ENCODE measurements at regions not wholly inside any gene's neighbourhood (a gene's known extent, or its start where the extent isn't known, plus 50 kb on each side); places are given as distances from the start of the nearest gene placed in this dataset.

DNA sequence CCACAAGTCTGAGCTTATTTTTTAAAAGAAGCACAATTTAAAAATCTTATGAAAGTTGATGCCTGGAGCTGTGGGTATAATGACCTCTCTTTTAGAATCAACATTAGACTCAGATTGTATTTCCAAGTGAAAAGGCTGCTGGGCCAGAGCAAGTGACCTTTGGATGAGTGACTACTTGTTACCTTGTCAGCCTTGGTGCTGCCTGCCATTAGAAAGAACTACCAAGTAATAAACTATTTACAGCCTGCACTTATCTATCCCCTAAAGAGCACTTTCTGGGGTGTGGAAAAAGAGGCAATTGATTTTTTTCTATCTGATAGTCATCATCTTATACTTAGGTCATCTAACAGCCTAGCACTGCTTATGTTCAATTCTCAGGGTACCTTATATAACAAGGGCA, 134.9 kb upstream of the FBXL17 start:
- H3K4me3 Mint-ChIP-seq (ENCODE audit: unreplicated experiment) = no peak overlapping the region
- peaks cover 50% of the 10 kb centered on the region for H3K27me3 Mint-ChIP-seq (ENCODE audit: insufficient read depth, unreplicated experiment)
- no peak overlapping the region for H3K27ac Mint-ChIP-seq (ENCODE audit: low read depth, unreplicated experiment)
- TF ChIP-seq, protein P1, sequence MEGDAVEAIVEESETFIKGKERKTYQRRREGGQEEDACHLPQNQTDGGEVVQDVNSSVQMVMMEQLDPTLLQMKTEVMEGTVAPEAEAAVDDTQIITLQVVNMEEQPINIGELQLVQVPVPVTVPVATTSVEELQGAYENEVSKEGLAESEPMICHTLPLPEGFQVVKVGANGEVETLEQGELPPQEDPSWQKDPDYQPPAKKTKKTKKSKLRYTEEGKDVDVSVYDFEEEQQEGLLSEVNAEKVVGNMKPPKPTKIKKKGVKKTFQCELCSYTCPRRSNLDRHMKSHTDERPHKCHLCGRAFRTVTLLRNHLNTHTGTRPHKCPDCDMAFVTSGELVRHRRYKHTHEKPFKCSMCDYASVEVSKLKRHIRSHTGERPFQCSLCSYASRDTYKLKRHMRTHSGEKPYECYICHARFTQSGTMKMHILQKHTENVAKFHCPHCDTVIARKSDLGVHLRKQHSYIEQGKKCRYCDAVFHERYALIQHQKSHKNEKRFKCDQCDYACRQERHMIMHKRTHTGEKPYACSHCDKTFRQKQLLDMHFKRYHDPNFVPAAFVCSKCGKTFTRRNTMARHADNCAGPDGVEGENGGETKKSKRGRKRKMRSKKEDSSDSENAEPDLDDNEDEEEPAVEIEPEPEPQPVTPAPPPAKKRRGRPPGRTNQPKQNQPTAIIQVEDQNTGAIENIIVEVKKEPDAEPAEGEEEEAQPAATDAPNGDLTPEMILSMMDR (IDR thresholded peaks at IDR 0.05; ENCODE audit: unreplicated experiment) = no peak
- no peaks in the 10 kb centered on the region for H3K9me3 Mint-ChIP-seq (ENCODE audit: unreplicated experiment)
- no peaks in the 10 kb centered on the region for H3K36me3 Mint-ChIP-seq (ENCODE audit: insufficient read depth, unreplicated experiment)
- DNase-seq (ENCODE audit: unreplicated experiment) = no peak
- intact Hi-C loops (cut with micrococcal nuclease) = no loop called here
- BruUV-seq (replicated peaks) = no TSS peak
- H3K4me1 Mint-ChIP-seq (ENCODE audit: insufficient read depth, unreplicated experiment) = no peaks in the 10 kb centered on the region
- CTCF ChIA-PET = interaction anchor here (0.7 kb wide), 1 partner anchor 37 kb away, joined by 4 read pairs; no protein-coding TSS in a partner anchor
- POLR2A ChIA-PET = interaction anchor here (0.6 kb wide), 1 partner anchor 911 kb away, joined by 4 read pairs; no protein-coding TSS in a partner anchor

DNA sequence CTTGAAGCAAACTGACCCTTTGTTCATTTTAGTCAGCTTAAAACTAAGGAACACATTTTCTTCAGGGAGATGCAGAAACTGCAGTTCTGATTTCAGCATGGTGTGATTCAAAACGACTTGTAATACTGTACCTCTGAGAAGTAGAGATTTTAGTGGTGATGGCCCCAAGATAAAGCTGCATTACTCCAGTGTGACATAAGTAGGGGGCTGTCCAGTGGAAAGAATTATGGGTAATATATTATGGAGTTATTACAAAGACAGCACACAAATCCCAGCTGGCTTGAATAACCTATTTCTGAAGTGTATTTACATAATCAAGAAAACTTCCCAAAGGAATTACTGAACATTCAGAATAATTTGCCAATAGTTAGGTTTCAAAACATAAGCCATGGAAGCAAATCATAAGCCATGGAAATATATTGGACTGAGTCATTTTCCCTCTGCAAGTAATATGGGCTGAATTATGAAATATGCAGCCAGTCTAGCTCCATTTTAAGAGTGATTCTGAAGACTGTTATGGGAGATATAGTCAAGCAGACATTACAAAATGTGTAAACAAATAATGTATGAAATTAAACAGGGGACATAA, 133.7 kb upstream of the FBXL17 start:
- H3K4me3 Mint-ChIP-seq (ENCODE audit: unreplicated experiment) = no peak overlapping the region
- H3K36me3 Mint-ChIP-seq (ENCODE audit: insufficient read depth, unreplicated experiment) = no peaks in the 10 kb centered on the region
- no TSS peak for BruUV-seq (replicated peaks)
- CTCF ChIA-PET = no interaction called here
- POLR2A ChIA-PET = interaction anchor here (0.6 kb wide), 1 partner anchor 20 kb away, joined by 3 read pairs; no protein-coding TSS in a partner anchor
- H3K9me3 Mint-ChIP-seq (ENCODE audit: unreplicated experiment) = no peaks in the 10 kb centered on the region
- peaks cover 45% of the 10 kb centered on the region for H3K27me3 Mint-ChIP-seq (ENCODE audit: insufficient read depth, unreplicated experiment)
- no peak overlapping the region for H3K27ac Mint-ChIP-seq (ENCODE audit: low read depth, unreplicated experiment)
- intact Hi-C loops (cut with micrococcal nuclease) = no loop called here
- H3K4me1 Mint-ChIP-seq (ENCODE audit: insufficient read depth, unreplicated experiment) = no peaks in the 10 kb centered on the region
- TF ChIP-seq, protein P1 (IDR thresholded peaks at IDR 0.05; ENCODE audit: unreplicated experiment) = no peak
- DNase-seq (ENCODE audit: unreplicated experiment) = no peak

DNA sequence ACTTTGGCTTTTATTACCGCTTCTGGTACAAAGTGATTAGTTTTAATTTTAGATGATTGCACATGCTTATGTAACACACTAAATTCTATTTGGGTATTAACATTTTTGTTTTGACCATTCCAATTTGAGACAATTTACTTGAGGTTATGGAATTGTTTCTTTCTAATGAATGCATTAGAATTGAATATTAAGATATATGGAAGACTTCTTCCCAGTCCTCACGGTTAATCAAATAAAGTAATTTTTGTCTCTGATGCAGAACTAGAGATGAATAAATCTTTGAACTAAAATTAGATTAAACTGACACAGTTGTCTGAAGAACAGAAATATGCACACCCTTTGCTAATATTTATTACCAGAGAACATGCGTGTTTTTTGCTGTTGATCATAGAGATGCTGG, 127.1 kb upstream of the FBXL17 start:
- Mint-ChIP-seq H3K27me3 (ENCODE audit: insufficient read depth, unreplicated experiment) (peaks cover 23% of the 10 kb centered on the region), H3K36me3 (ENCODE audit: insufficient read depth, unreplicated experiment) (no peaks in the 10 kb centered on the region), H3K4me1 (ENCODE audit: insufficient read depth, unreplicated experiment) (no peaks in the 10 kb centered on the region), H3K9me3 (ENCODE audit: unreplicated experiment) (no peaks in the 10 kb centered on the region), H3K27ac (ENCODE audit: low read depth, unreplicated experiment) (no peak overlapping the region), H3K4me3 (ENCODE audit: unreplicated experiment) (no peak overlapping the region)
- intact Hi-C loops (cut with micrococcal nuclease) = no loop called here
- POLR2A ChIA-PET = no interaction called here
- TF ChIP-seq, protein P1 (IDR thresholded peaks at IDR 0.05; ENCODE audit: unreplicated experiment) = no peak
- no TSS peak for BruUV-seq (replicated peaks)
- DNase-seq (ENCODE audit: unreplicated experiment) = no peak
- CTCF ChIA-PET = interaction anchor here (0.7 to 1.1 kb wide), 3 partner anchors 12 to 34 kb away, joined by 3 to 4 read pairs (median 4); no protein-coding TSS in a partner anchor

DNA sequence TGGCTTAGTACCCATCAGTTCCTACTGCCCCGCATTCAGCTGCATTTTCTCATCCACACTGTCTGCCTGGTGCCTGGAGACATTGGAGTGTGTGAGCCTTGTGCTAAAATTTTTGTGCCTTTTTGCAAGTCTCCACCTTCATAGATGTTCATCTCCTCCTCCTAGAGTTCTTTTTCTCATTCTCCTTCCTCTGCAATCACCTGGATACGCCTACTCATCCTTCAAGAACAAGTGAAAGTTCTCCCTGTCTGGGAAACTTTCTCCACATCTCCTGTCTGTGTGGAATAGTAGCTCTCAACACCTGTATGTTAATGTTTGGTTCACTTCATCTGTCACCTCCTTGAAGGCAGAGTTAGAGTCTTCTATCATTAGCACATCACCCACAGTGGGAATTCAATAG, 125.7 kb upstream of the FBXL17 start:
- no peaks in the 10 kb centered on the region for H3K36me3 Mint-ChIP-seq (ENCODE audit: insufficient read depth, unreplicated experiment)
- peaks cover 11% of the 10 kb centered on the region for H3K27me3 Mint-ChIP-seq (ENCODE audit: insufficient read depth, unreplicated experiment)
- ChIA-PET POLR2A (interaction anchor here (0.7 kb wide), 1 partner anchor 97 kb away, joined by 3 read pairs; no protein-coding TSS in a partner anchor), CTCF (no interaction called here)
- H3K4me3 Mint-ChIP-seq (ENCODE audit: unreplicated experiment) = no peak overlapping the region
- intact Hi-C loops (cut with micrococcal nuclease) = no loop called here
- TF ChIP-seq, protein P1 (IDR thresholded peaks at IDR 0.05; ENCODE audit: unreplicated experiment) = no peak
- no peak overlapping the region for H3K27ac Mint-ChIP-seq (ENCODE audit: low read depth, unreplicated experiment)
- H3K4me1 Mint-ChIP-seq (ENCODE audit: insufficient read depth, unreplicated experiment) = no peaks in the 10 kb centered on the region
- DNase-seq (ENCODE audit: unreplicated experiment) = no peak
- BruUV-seq (replicated peaks) = no TSS peak
- H3K9me3 Mint-ChIP-seq (ENCODE audit: unreplicated experiment) = no peaks in the 10 kb centered on the region
